ENCODE measurements at regions not wholly inside any gene's neighbourhood (a gene's known extent, or its start where the extent isn't known, plus 50 kb on each side); places are given as distances from the start of the nearest gene placed in this dataset.

GRCh38 chr11:116360221-116360941 is 412.4 kb downstream of the BUD13 start:
- H3K27me3 Mint-ChIP-seq, result peaks cover 11% of the 10 kb centered on the region
- no peak for TF ChIP-seq CTCF (IDR thresholded peaks at IDR 0.05; ENCODE audit: unreplicated experiment)
- peaks cover 4% of the 10 kb centered on the region for H3K9me3 Mint-ChIP-seq (ENCODE audit: low read depth)
- H3K36me3 Mint-ChIP-seq (ENCODE audit: insufficient read depth), result no peaks in the 10 kb centered on the region
- H3K4me3 Mint-ChIP-seq (ENCODE audit: low read depth), result no peak overlapping the region
- peaks cover 16% of the 10 kb centered on the region for H3K4me1 Mint-ChIP-seq (ENCODE audit: low read depth)
- DNase-seq (ENCODE audit: low spot score, unreplicated experiment), result no peak
- no peak overlapping the region for H3K27ac Mint-ChIP-seq

- Mint-ChIP-seq H3K9me3 (ENCODE audit: low read depth) (no peaks in the 10 kb centered on the region), H3K4me1 (ENCODE audit: low read depth) (peaks cover 25% of the 10 kb centered on the region), H3K27ac (no peak overlapping the region), H3K36me3 (ENCODE audit: insufficient read depth) (no peaks in the 10 kb centered on the region), H3K4me3 (ENCODE audit: low read depth) (no peak overlapping the region), H3K27me3 (peaks cover 11% of the 10 kb centered on the region)
- TF ChIP-seq CTCF (IDR thresholded peaks at IDR 0.05; ENCODE audit: unreplicated experiment), result peak; percentile 70
- peak; percentile 24 for DNase-seq (ENCODE audit: low spot score, unreplicated experiment)
Observed at GRCh38 chr11:116357784-116358544, 414.8 kb downstream of the BUD13 start.

- DNase-seq (ENCODE audit: low spot score, unreplicated experiment), result no peak
- TF ChIP-seq CTCF (IDR thresholded peaks at IDR 0.05; ENCODE audit: unreplicated experiment), result no peak
- Mint-ChIP-seq H3K27ac (no peak overlapping the region), H3K9me3 (ENCODE audit: low read depth) (no peaks in the 10 kb centered on the region), H3K4me3 (ENCODE audit: low read depth) (no peak overlapping the region), H3K27me3 (peaks cover 11% of the 10 kb centered on the region), H3K4me1 (ENCODE audit: low read depth) (peaks cover 21% of the 10 kb centered on the region), H3K36me3 (ENCODE audit: insufficient read depth) (no peaks in the 10 kb centered on the region)
Observed at GRCh38 chr11:116356451-116356850, 416.3 kb downstream of the BUD13 start.

GRCh38 chr11:116355104-116355503 is 417.7 kb downstream of the BUD13 start:
- no peak for TF ChIP-seq CTCF (IDR thresholded peaks at IDR 0.05; ENCODE audit: unreplicated experiment)
- DNase-seq (ENCODE audit: low spot score, unreplicated experiment), result no peak
- Mint-ChIP-seq H3K36me3 (ENCODE audit: insufficient read depth) (no peaks in the 10 kb centered on the region), H3K27ac (no peak overlapping the region), H3K9me3 (ENCODE audit: low read depth) (no peaks in the 10 kb centered on the region), H3K4me3 (ENCODE audit: low read depth) (no peak overlapping the region), H3K4me1 (ENCODE audit: low read depth) (peaks cover 18% of the 10 kb centered on the region), H3K27me3 (peaks cover 8% of the 10 kb centered on the region)

GRCh38 chr11:116353589-116353988 is 419.2 kb downstream of the BUD13 start:
- TF ChIP-seq CTCF (IDR thresholded peaks at IDR 0.05; ENCODE audit: unreplicated experiment), result no peak
- no peak for DNase-seq (ENCODE audit: low spot score, unreplicated experiment)
- no peaks in the 10 kb centered on the region for H3K36me3 Mint-ChIP-seq (ENCODE audit: insufficient read depth)
- H3K4me3 Mint-ChIP-seq (ENCODE audit: low read depth), result no peak overlapping the region
- H3K9me3 Mint-ChIP-seq (ENCODE audit: low read depth), result no peaks in the 10 kb centered on the region
- peaks cover 18% of the 10 kb centered on the region for H3K4me1 Mint-ChIP-seq (ENCODE audit: low read depth)
- H3K27ac Mint-ChIP-seq, result no peak overlapping the region
- H3K27me3 Mint-ChIP-seq, result peaks cover 5% of the 10 kb centered on the region

Data from progenitor cell of endocrine pancreas (in vitro differentiated cells).